PFSK-1 (cell line): ENCODE measurements at regions not wholly inside any gene's neighbourhood (a gene's known extent, or its start where the extent isn't known, plus 50 kb on each side); places are given as distances from the start of the nearest gene placed in this dataset.

Experiments
- FOXP2 ChIP-seq: optimal IDR thresholded peaks from 2 replicates; pipeline ENCODE3; 2011; ENCODE audit warnings: borderline replicate concordance, control low read depth, inconsistent platforms; ENCODE audit not compliant: insufficient read depth; ENCODE audit errors: extremely low read length, extremely low read depth
- POLR2AphosphoS5 ChIP-seq: IDR thresholded peaks from 2 replicates; pipeline ENCODE4 v1.6.1; 2012; ENCODE audit warnings: low read depth, mild to moderate bottlenecking, control low read depth, low read length, moderate library complexity
- REST ChIP-seq, 2 experiments: IDR thresholded peaks; 2 replicates each; pipeline versions ENCODE4 v1.6.1 to v1.8.0; 2011 to 2012; ENCODE audit warnings: low read depth in 2 of 2, low read length in 2 of 2, control low read depth in 1 of 2, inconsistent platforms in 1 of 2, mild to moderate bottlenecking in 1 of 2, moderate library complexity in 1 of 2; ENCODE audit not compliant: insufficient read depth in 1 of 2
- SIN3A ChIP-seq: IDR thresholded peaks from 2 replicates; pipeline ENCODE4 v1.6.1; 2012; ENCODE audit warnings: mild to moderate bottlenecking, low read length, moderate library complexity, borderline replicate concordance; ENCODE audit not compliant: insufficient read depth
- TAF1 ChIP-seq: IDR thresholded peaks from 2 replicates; pipeline ENCODE4 v1.6.1; 2012; ENCODE audit warnings: low read length, control low read depth, borderline replicate concordance; ENCODE audit not compliant: insufficient read depth

- TF ChIP-seq TAF1, result no peak
- no peak for TF ChIP-seq REST (IDR thresholded peaks at IDR 0.05; ENCODE audit: insufficient read depth in 1 of 2, low read depth in 2 of 2, low read length in 2 of 2)
- TF ChIP-seq SIN3A, result no peak
- no peak for TF ChIP-seq FOXP2
- no peak for TF ChIP-seq POLR2AphosphoS5
Observed at GRCh38 chr1:55974714-55975441, 604.5 kb downstream of the PLPP3 start.

- no peak for TF ChIP-seq REST (IDR thresholded peaks at IDR 0.05; ENCODE audit: insufficient read depth in 1 of 2, low read depth in 2 of 2, low read length in 2 of 2)
Observed at GRCh38 chr1:55970526-55971110, 608.7 kb downstream of the PLPP3 start.

GRCh38 chr1:55969322-55969721, 610.0 kb downstream of the PLPP3 start:
- no peak for TF ChIP-seq POLR2AphosphoS5
- no peak for TF ChIP-seq FOXP2
- TF ChIP-seq TAF1, result no peak
- TF ChIP-seq SIN3A, result no peak
- TF ChIP-seq REST (IDR thresholded peaks at IDR 0.05; ENCODE audit: insufficient read depth in 1 of 2, low read depth in 2 of 2, low read length in 2 of 2), result no peak

- no peak for TF ChIP-seq POLR2AphosphoS5
- TF ChIP-seq SIN3A, result no peak
- TF ChIP-seq REST (IDR thresholded peaks at IDR 0.05; ENCODE audit: insufficient read depth in 1 of 2, low read depth in 2 of 2, low read length in 2 of 2), result no peak
- no peak for TF ChIP-seq TAF1
- TF ChIP-seq FOXP2, result no peak
Observed at GRCh38 chr1:55968661-55969060, 610.7 kb downstream of the PLPP3 start.

GRCh38 chr1:55965981-55966461, 613.3 kb downstream of the PLPP3 start:
- TF ChIP-seq FOXP2 (no peak), TAF1 (no peak), POLR2AphosphoS5 (no peak), REST (IDR thresholded peaks at IDR 0.05; ENCODE audit: insufficient read depth in 1 of 2, low read depth in 2 of 2, low read length in 2 of 2) (no peak), SIN3A (no peak)
